ENCODE measurements at regions not wholly inside any gene's neighbourhood (a gene's known extent, or its start where the extent isn't known, plus 50 kb on each side); places are given as distances from the start of the nearest gene placed in this dataset.

DNA sequence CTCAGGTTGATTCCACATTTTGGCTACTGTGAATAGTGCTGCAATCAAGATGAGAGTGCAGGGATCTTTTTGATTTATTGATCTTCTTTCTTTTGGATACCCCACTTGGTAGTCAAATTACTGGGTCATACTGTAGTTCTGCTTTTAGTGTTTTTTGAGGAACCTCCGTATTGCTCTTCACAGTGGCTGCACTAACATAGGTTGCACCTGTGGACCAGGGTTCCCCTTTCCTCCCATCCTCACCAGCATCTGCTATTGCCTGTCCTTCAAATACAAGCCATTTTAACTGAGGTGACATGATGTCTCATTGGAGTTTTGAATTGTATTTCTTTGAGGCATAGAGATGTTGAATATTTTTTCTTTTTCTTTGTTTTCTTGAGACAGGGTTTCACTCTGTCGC, 152.5 kb upstream of the TMEM132C start:
- no peaks in the 10 kb centered on the region for H3K4me1 ChIP-seq (ENCODE audit: control insufficient read depth, insufficient read depth, low read length, poor library complexity, severe bottlenecking)
- H3K9me3 ChIP-seq (ENCODE audit: control insufficient read depth, low read length), result no peaks in the 10 kb centered on the region
- H3K4me3 ChIP-seq (ENCODE audit: insufficient read depth, low read depth, low read length, poor library complexity, severe bottlenecking), result no peak overlapping the region
- H3K27me3 ChIP-seq (replicated peaks; ENCODE audit: control insufficient read depth, insufficient read depth, low read length, poor library complexity, severe bottlenecking), result no peaks in the 10 kb centered on the region
- no peak for DNase-seq
- H3K27ac ChIP-seq (ENCODE audit: insufficient read depth, low read length, poor library complexity, severe bottlenecking), result no peak overlapping the region
- no peaks in the 10 kb centered on the region for H3K36me3 ChIP-seq (ENCODE audit: control insufficient read depth, insufficient read depth, low read length)

DNA sequence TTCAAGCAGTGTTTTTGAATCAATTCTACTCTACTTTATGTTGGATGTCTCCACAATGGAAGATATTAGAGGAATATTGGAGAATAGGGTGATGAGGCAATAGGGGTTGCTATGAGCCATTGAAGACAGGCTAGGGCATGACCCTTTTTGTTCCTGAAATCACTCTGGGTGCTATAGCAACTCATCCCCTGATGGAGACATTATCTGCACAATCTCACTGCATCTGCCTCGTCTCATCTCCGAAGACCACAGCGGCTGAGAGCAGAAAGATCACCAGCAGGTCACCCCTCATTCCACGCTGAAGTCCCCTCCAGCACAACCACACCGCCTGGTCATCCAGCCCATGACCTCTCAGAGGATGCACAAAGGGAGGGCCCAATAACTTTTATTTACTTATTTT, 150.4 kb upstream of the TMEM132C start:
- Histone ChIP-seq H3K4me3 (ENCODE audit: insufficient read depth, low read depth, low read length, poor library complexity, severe bottlenecking) (no peak overlapping the region), H3K9me3 (ENCODE audit: control insufficient read depth, low read length) (no peaks in the 10 kb centered on the region), H3K36me3 (ENCODE audit: control insufficient read depth, insufficient read depth, low read length) (no peaks in the 10 kb centered on the region), H3K27ac (ENCODE audit: insufficient read depth, low read length, poor library complexity, severe bottlenecking) (no peak overlapping the region), H3K27me3 (replicated peaks; ENCODE audit: control insufficient read depth, insufficient read depth, low read length, poor library complexity, severe bottlenecking) (no peaks in the 10 kb centered on the region), H3K4me1 (ENCODE audit: control insufficient read depth, insufficient read depth, low read length, poor library complexity, severe bottlenecking) (no peaks in the 10 kb centered on the region)
- no peak for DNase-seq

DNA sequence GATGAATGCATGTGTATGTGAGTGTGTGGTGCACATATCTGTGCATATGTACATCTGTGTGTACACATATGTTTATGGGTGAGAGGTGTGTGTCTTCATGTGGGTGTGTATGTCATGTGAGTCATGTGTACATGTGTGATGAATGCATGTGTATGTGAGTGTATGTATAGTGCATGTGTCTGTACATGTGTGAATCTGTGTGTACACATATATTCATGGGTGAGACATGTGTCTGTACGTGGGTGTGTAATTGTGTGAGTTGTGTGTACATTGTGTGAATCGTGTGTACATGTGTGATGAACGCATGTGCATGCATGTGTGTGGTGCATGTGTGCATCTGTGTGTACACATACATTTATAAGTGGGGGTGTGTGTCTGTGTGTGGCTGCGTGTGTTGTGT, 146.9 kb upstream of the TMEM132C start:
- H3K9me3 ChIP-seq (ENCODE audit: control insufficient read depth, low read length), result no peaks in the 10 kb centered on the region
- DNase-seq, result no peak
- H3K4me1 ChIP-seq (ENCODE audit: control insufficient read depth, insufficient read depth, low read length, poor library complexity, severe bottlenecking), result no peaks in the 10 kb centered on the region
- H3K36me3 ChIP-seq (ENCODE audit: control insufficient read depth, insufficient read depth, low read length), result no peaks in the 10 kb centered on the region
- H3K27me3 ChIP-seq (replicated peaks; ENCODE audit: control insufficient read depth, insufficient read depth, low read length, poor library complexity, severe bottlenecking), result no peaks in the 10 kb centered on the region
- no peak overlapping the region for H3K4me3 ChIP-seq (ENCODE audit: insufficient read depth, low read depth, low read length, poor library complexity, severe bottlenecking)
- no peak overlapping the region for H3K27ac ChIP-seq (ENCODE audit: insufficient read depth, low read length, poor library complexity, severe bottlenecking)

DNA sequence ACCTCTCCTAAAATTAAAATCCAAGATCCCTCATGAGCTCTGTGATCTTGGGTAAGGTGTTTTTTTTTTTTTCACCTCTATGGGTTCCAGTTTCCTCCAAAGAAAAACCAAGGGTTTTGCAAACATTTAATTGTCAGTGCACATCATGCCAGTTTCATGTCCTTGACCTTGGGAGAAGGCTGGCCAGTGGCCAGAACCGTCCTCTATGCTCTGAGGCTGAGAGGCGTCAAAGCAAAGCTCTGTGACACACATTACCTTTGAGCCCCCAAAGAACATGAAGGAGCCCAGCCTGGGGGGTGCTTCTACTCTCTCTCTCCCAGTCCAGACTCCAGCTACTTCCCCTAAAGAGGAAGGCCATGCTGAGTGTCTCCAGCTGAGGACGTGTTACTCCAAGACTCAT, 145.5 kb upstream of the TMEM132C start:
- Histone ChIP-seq H3K27ac (ENCODE audit: insufficient read depth, low read length, poor library complexity, severe bottlenecking) (no peak overlapping the region), H3K4me1 (ENCODE audit: control insufficient read depth, insufficient read depth, low read length, poor library complexity, severe bottlenecking) (no peaks in the 10 kb centered on the region), H3K4me3 (ENCODE audit: insufficient read depth, low read depth, low read length, poor library complexity, severe bottlenecking) (no peak overlapping the region), H3K9me3 (ENCODE audit: control insufficient read depth, low read length) (no peaks in the 10 kb centered on the region), H3K36me3 (ENCODE audit: control insufficient read depth, insufficient read depth, low read length) (no peaks in the 10 kb centered on the region), H3K27me3 (replicated peaks; ENCODE audit: control insufficient read depth, insufficient read depth, low read length, poor library complexity, severe bottlenecking) (no peaks in the 10 kb centered on the region)
- no peak for DNase-seq

DNA sequence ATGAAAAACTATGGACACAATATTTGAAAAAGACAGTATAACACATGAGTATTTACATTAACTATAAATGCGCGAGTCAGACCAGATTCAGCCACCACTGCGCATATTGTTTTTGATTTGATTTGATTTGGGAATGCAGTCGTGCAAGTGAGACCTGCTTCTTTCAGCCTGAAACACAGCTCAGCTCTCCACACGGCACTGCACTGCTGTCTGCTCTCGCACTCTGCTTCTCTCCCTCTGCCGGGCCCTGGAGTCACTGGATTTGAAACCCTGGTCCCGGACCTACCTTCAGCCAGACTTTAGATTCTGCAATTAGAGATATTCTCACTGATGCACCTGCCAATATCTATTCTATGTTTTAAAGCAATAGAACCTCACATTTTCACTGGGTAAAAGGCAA, 143.9 kb upstream of the TMEM132C start:
- DNase-seq, result no peak
- no peak overlapping the region for H3K27ac ChIP-seq (ENCODE audit: insufficient read depth, low read length, poor library complexity, severe bottlenecking)
- H3K36me3 ChIP-seq (ENCODE audit: control insufficient read depth, insufficient read depth, low read length), result no peaks in the 10 kb centered on the region
- no peak overlapping the region for H3K4me3 ChIP-seq (ENCODE audit: insufficient read depth, low read depth, low read length, poor library complexity, severe bottlenecking)
- H3K9me3 ChIP-seq (ENCODE audit: control insufficient read depth, low read length), result no peaks in the 10 kb centered on the region
- H3K4me1 ChIP-seq (ENCODE audit: control insufficient read depth, insufficient read depth, low read length, poor library complexity, severe bottlenecking), result no peaks in the 10 kb centered on the region
- no peaks in the 10 kb centered on the region for H3K27me3 ChIP-seq (replicated peaks; ENCODE audit: control insufficient read depth, insufficient read depth, low read length, poor library complexity, severe bottlenecking)

DNA sequence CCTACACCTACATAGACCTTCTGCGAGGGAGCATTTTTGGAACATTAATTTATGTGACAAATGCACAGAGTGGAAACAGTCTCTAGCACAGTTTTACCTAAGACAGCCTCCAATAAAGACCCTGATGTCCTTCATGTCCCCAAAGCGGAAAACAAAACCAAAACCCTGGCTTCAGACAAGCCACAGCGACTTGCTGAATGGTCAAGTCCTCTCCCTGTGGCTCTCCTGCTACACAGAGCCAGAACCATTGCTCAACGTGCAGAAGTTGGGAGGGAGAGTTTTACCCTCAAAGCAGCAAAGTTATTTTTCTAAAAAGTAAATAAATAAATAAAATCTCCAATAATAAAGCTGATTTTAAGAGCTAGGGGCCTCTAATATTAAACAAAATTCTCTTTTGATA, 135.0 kb upstream of the TMEM132C start:
- Histone ChIP-seq H3K4me1 (ENCODE audit: control insufficient read depth, insufficient read depth, low read length, poor library complexity, severe bottlenecking) (no peaks in the 10 kb centered on the region), H3K27me3 (replicated peaks; ENCODE audit: control insufficient read depth, insufficient read depth, low read length, poor library complexity, severe bottlenecking) (no peaks in the 10 kb centered on the region), H3K4me3 (ENCODE audit: insufficient read depth, low read depth, low read length, poor library complexity, severe bottlenecking) (no peak overlapping the region), H3K9me3 (ENCODE audit: control insufficient read depth, low read length) (no peaks in the 10 kb centered on the region), H3K27ac (ENCODE audit: insufficient read depth, low read length, poor library complexity, severe bottlenecking) (no peak overlapping the region), H3K36me3 (ENCODE audit: control insufficient read depth, insufficient read depth, low read length) (no peaks in the 10 kb centered on the region)
- no peak for DNase-seq

DNA sequence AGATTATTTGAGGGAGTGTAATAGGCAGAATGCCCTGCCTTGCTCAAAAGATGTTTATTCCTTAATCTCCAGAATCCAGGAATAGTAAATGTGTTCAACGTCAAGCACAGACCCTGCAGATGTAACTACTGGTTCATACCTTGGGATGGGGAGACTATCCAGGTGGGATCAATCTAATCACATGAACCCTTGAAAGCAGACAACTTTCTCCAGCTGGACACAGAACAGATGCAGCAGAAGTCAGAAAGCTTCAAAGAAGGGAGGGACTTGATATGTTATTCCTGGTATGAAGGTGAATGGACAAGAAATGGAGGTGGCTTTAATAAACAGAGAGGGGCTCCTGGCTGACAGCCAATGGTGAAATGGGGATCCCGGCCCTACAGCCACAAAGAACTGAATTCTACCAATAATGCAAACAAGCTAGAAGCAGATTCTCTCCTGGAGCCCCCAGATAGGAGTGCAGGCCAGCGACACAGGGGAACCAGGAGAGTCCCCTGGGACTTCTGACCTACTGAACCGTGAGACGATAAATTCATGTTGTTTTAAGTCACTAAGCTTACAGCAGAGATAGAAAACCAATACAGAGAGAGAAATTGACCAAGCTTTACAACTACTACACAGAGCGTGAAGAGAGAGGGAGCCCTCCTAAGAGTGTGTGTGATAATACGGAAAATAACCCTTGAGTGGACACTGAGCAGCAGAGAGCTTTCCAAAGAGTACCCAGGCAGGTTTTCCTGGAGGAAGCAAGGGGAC, 133.5 kb upstream of the TMEM132C start:
- Histone ChIP-seq H3K36me3 (ENCODE audit: control insufficient read depth, insufficient read depth, low read length) (no peaks in the 10 kb centered on the region), H3K9me3 (ENCODE audit: control insufficient read depth, low read length) (no peaks in the 10 kb centered on the region)

DNA sequence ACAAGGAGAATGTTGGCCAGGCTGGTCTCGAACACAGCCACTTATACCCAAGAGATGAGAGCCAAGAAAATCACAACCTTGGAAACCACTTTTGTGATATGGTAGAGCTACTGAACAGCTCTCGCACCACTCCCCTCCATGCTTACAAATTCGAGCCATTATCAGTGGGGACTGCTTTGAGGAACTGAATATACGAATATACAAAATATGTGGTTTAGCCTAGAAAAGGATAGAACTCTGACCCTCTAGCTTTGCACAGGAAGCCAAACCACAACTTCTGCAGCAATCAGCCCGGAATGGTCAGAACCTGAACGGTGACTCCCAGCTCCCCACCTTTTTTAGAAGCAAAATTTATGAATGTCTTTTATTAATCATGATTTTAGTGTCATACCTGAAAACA, 129.8 kb upstream of the TMEM132C start:
- H3K27ac ChIP-seq (ENCODE audit: insufficient read depth, low read length, poor library complexity, severe bottlenecking), result no peak overlapping the region
- no peaks in the 10 kb centered on the region for H3K4me1 ChIP-seq (ENCODE audit: control insufficient read depth, insufficient read depth, low read length, poor library complexity, severe bottlenecking)
- H3K9me3 ChIP-seq (ENCODE audit: control insufficient read depth, low read length), result no peaks in the 10 kb centered on the region
- no peak overlapping the region for H3K4me3 ChIP-seq (ENCODE audit: insufficient read depth, low read depth, low read length, poor library complexity, severe bottlenecking)
- H3K27me3 ChIP-seq (replicated peaks; ENCODE audit: control insufficient read depth, insufficient read depth, low read length, poor library complexity, severe bottlenecking), result no peaks in the 10 kb centered on the region
- no peaks in the 10 kb centered on the region for H3K36me3 ChIP-seq (ENCODE audit: control insufficient read depth, insufficient read depth, low read length)
- DNase-seq, result no peak

More for the DNA sequence above, 133.5 kb upstream of the TMEM132C start:
- Histone ChIP-seq H3K27me3 (replicated peaks; ENCODE audit: control insufficient read depth, insufficient read depth, low read length, poor library complexity, severe bottlenecking) (no peaks in the 10 kb centered on the region), H3K4me1 (ENCODE audit: control insufficient read depth, insufficient read depth, low read length, poor library complexity, severe bottlenecking) (no peaks in the 10 kb centered on the region), H3K4me3 (ENCODE audit: insufficient read depth, low read depth, low read length, poor library complexity, severe bottlenecking) (no peak overlapping the region), H3K27ac (ENCODE audit: insufficient read depth, low read length, poor library complexity, severe bottlenecking) (no peak overlapping the region)
- DNase-seq, result no peak

DNA sequence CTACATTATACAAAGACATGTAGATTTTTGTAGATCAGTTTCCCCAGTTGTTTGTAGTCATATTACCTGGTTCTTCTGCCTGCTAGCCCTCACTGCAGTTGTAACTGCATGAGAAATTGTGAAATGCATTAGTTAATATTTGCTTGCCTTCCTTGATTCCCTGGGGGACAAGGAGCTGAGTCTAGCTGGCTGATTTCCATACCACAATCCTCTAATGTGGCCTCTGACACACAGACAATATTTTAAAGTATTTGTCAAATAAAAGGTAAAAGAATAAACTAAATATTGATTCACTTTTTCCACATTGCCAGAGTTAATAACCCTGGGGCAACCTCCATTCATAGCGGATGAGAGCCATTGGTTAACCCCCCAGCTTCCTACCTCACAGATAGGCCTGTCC, 128.8 kb upstream of the TMEM132C start:
- no peaks in the 10 kb centered on the region for H3K27me3 ChIP-seq (replicated peaks; ENCODE audit: control insufficient read depth, insufficient read depth, low read length, poor library complexity, severe bottlenecking)
- DNase-seq, result no peak
- no peak overlapping the region for H3K27ac ChIP-seq (ENCODE audit: insufficient read depth, low read length, poor library complexity, severe bottlenecking)
- no peaks in the 10 kb centered on the region for H3K9me3 ChIP-seq (ENCODE audit: control insufficient read depth, low read length)
- H3K4me3 ChIP-seq (ENCODE audit: insufficient read depth, low read depth, low read length, poor library complexity, severe bottlenecking), result no peak overlapping the region
- no peaks in the 10 kb centered on the region for H3K36me3 ChIP-seq (ENCODE audit: control insufficient read depth, insufficient read depth, low read length)
- H3K4me1 ChIP-seq (ENCODE audit: control insufficient read depth, insufficient read depth, low read length, poor library complexity, severe bottlenecking), result no peaks in the 10 kb centered on the region

DNA sequence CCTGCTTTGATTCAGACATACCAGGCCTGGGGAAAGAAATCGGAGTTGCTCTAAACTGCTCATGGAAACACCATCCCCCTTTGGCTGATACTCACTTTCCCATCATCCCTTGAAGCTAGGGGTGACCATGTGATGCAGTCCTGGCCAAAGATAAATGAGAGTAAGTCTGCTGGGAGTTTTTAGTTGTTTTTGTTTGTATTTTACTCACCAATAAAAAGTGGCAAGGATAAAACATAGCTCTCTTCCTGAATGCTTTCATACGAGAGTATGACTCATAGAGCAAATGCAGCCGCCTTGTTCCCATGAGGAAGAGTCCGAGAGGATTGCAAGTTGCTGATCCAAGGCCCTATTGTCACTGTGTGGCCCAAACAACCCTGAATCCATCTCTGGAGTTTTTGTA, 126.4 kb upstream of the TMEM132C start:
- Histone ChIP-seq H3K27ac (ENCODE audit: insufficient read depth, low read length, poor library complexity, severe bottlenecking) (no peak overlapping the region), H3K36me3 (ENCODE audit: control insufficient read depth, insufficient read depth, low read length) (no peaks in the 10 kb centered on the region), H3K4me3 (ENCODE audit: insufficient read depth, low read depth, low read length, poor library complexity, severe bottlenecking) (no peak overlapping the region), H3K9me3 (ENCODE audit: control insufficient read depth, low read length) (no peaks in the 10 kb centered on the region), H3K4me1 (ENCODE audit: control insufficient read depth, insufficient read depth, low read length, poor library complexity, severe bottlenecking) (no peaks in the 10 kb centered on the region), H3K27me3 (replicated peaks; ENCODE audit: control insufficient read depth, insufficient read depth, low read length, poor library complexity, severe bottlenecking) (no peaks in the 10 kb centered on the region)
- no peak for DNase-seq

Data from effector memory CD4-positive, alpha-beta T cell (primary cell).